GM10248 (cell line): ENCODE measurements at regions not wholly inside any gene's neighbourhood (a gene's known extent, or its start where the extent isn't known, plus 50 kb on each side); places are given as distances from the start of the nearest gene placed in this dataset.

Source experiments
- CTCF ChIA-PET: fragments of 300-600 bp; sonication (Branson Sonifier 250); formaldehyde crosslinking; extraction: SDS; loops from one replicate; lab custom pipeline; 2021; ENCODE audit warnings: antibody characterized with exemption; lab: Yijun Ruan, JAX
- POLR2A ChIA-PET: fragments of 350-650 bp; sonication (Branson Sonifier 250); formaldehyde crosslinking; extraction: SDS; loops from one replicate; lab custom pipeline; 2020; ENCODE audit warnings: antibody characterized with exemption; lab: Yijun Ruan, JAX
- DNase-seq: peaks from one replicate; pipeline ENCODE4 v3.0.0; 2012; ENCODE audit errors: extremely low spot score
- TF ChIP-seq, protein P1 (sequence below): IDR thresholded peaks from 2 replicates; pipeline ENCODE4 v1.5.1; 2012; ENCODE audit warnings: mild to moderate bottlenecking, low read depth; ENCODE audit errors: extremely low read depth, missing control alignments, control extremely low read depth

DNA sequence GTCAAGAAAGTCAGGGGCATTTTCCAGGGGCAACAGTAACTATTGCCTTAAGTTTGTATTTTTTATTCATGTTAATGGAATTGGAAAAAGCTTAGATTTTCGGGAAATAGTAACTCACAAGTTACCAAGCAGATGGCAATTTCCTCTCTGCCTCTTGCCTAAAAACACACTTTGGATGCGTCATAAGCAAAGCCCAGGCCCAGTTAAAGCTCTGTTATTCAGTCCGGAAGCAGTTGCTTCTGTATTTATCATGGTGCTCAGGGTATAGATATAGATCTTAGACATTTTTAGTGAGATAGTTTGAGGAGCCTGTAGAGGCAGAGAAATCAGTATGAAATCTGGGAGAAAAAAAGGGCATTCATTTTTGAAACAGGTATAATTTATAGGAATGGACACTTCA, 260.3 kb upstream of the TNC start:
- DNase-seq: no peak
- POLR2A ChIA-PET: no interaction called here
- TF ChIP-seq, protein P1, sequence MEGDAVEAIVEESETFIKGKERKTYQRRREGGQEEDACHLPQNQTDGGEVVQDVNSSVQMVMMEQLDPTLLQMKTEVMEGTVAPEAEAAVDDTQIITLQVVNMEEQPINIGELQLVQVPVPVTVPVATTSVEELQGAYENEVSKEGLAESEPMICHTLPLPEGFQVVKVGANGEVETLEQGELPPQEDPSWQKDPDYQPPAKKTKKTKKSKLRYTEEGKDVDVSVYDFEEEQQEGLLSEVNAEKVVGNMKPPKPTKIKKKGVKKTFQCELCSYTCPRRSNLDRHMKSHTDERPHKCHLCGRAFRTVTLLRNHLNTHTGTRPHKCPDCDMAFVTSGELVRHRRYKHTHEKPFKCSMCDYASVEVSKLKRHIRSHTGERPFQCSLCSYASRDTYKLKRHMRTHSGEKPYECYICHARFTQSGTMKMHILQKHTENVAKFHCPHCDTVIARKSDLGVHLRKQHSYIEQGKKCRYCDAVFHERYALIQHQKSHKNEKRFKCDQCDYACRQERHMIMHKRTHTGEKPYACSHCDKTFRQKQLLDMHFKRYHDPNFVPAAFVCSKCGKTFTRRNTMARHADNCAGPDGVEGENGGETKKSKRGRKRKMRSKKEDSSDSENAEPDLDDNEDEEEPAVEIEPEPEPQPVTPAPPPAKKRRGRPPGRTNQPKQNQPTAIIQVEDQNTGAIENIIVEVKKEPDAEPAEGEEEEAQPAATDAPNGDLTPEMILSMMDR: no peak
- CTCF ChIA-PET: no interaction called here

DNA sequence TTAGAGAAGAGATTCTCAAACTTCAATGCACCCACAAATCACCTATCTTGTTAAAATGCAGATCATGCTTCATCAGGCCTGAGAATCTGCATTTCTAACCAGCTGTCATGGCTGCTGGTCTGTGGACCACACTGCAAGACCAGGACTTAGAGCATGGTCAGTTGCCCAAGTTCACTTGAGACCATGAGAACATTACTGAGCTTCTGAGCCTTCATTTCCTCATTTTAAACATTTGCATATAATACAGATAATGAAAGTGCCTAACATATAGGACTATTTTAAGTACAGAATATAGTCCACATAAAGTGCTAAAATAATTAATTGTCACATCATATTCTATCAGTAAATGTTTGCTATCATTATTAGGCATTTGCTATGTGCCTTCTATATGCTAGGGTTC, 260.8 kb upstream of the TNC start:
- no peak for DNase-seq
- TF ChIP-seq, protein P1: no peak
- ChIA-PET CTCF (no interaction called here), POLR2A (no interaction called here)

DNA sequence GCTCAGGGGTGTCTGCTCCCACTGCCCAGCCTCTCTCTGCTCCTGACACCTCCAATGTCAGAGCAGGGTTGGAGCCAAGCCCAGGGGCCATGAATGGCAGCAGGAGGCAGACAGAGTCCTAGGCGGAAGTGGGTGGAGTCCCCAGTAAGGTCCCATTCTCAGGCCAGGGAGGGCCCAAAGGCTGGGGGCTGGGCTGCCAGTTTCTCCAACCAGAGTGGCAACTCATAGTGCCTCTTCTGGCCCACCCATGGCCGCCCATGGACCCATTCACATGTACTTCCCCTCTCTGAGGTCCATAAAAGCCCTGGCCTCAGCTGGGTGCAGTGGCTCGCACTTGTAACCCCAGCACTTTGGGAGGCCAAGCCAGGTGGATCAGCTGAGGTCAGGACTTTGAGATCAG, 261.8 kb upstream of the TNC start:
- ChIA-PET POLR2A (no interaction called here), CTCF (interaction anchor here (1.3 kb wide), 1 partner anchor 9 kb away, joined by 3 read pairs; no protein-coding TSS in a partner anchor)
- TF ChIP-seq, protein P1: no peak
- DNase-seq: no peak

DNA sequence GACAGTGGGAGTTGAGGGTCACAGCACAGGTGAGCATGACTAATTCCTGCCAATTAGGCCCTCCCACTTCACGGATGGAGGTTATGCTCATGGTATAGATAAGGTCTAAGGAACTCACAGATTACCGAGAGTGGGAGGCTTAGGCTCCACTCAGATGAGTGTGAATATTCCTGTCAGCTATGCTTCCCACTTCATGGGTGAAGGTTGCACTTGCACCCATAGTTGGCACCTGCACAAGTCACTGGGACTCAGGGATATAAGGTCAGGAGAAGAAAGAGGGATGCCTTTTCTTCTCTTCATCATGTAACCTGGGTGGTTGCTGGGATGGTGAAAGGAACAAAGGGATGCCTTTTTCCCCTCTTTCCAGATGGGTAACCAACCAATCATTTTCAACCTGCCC, 264.9 kb upstream of the TNC start:
- ChIA-PET CTCF (interaction anchor here (0.9 to 1.5 kb wide), 2 partner anchors 15 to 62 kb away, joined by 3 read pairs; no protein-coding TSS in a partner anchor), POLR2A (no interaction called here)
- TF ChIP-seq, protein P1: no peak
- no peak for DNase-seq

DNA sequence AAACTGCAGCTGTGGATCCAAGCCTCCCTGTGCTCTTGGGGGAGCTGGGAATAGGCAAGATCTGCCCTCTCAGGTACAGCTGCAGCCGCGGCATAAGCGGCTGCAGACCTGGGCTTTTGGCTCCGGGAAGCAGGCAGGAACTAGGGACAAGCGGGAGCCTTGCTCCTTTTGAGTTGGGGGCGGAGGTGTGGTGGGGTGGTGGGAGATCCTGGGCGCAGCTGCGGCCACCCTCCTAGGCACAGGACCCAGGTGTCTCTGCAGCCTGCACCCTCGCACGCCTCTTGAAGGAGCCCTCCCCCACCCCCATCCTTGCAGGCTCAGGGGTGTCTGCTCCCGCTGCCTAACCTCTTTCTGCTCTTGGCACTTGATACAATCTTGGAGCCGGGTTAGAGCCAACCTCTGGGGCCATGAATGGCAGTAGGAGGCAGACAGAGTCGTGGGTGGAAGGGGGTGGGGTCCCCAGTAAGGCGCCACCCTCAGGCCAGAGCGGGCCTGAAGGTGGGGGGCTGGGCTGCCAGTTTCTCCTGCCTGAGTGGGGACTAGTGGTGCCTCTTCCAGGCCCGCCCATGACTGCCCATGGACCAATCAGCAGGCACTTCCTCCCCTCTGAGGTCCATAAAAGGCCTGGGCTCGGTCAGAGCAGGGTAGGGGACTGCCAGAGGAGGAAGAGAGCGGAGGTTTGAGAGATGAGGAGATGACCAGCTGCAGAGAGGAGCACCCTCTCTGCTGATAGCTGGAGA, 267.6 kb upstream of the TNC start:
- CTCF ChIA-PET: interaction anchor here (0.8 to 3.1 kb wide), 2 partner anchors 10 to 12 kb away, joined by 3 to 12 read pairs; no protein-coding TSS in a partner anchor
- POLR2A ChIA-PET: no interaction called here
- TF ChIP-seq, protein P1: no peak

DNA sequence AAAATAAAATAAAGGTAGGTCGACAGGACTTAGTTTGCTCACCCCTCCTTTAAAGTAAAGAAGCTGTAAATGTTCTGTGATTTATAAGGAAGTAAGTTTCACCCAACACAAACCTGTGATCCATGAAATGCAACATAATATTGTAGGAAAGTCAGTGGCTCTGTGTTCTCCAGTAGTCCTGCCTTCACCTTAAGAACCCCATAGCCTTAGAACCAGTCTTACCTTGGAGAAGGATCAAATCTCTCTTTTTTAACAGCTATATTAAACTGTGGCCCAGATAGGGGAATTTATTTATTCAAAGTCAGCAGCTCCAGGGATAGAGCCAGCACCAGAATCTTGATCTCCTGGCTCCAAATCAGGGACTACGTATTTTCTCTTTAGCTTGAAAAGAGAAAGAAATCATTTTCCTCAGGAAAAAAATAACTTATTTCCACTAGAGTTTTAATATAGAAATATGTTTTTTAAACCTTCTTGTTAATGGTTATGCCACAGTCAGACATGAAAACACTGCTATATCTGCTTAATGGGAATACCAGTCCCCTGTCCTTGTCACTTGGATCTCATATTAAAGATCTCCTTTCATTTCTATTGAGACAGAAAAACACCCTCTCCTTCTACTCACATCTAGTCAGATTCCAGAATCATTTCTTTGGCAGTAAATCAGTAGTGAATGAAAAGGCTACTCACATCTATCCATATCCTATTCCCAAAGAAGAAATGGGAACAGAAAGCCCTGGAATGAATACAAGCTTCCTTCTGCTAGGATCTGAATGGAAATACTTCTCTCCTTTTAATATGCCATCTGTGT, 269.2 kb upstream of the TNC start:
- TF ChIP-seq, protein P1: no peak
- CTCF ChIA-PET: interaction anchor here (1.6 to 3.1 kb wide), 2 partner anchors 9 to 11 kb away, joined by 4 to 12 read pairs; no protein-coding TSS in a partner anchor
- POLR2A ChIA-PET: no interaction called here
- no peak for DNase-seq

More for the DNA sequence above, 267.6 kb upstream of the TNC start:
- DNase-seq: no peak
